Hepatocyte (in vitro differentiated cells): ENCODE measurements at regions not wholly inside any gene's neighbourhood (a gene's known extent, or its start where the extent isn't known, plus 50 kb on each side); places are given as distances from the start of the nearest gene placed in this dataset.
"Not testable (repeated sequence)": the region's sequence is repeated elsewhere in the genome, so short reads cannot be mapped to it uniquely, and the experiment has no call there.

Source experiments
- DNase-seq: peaks from one replicate; pipeline ENCODE4 v3.0.0-alpha.2; 2016; ENCODE audit warnings: low spot score
- H2AFZ ChIP-seq: fragments of 200-600 bp; sonication (generic); 2 replicates; pipeline ENCODE4 v1.6.0; 2016; ENCODE audit warnings: antibody characterized with exemption, mild to moderate bottlenecking
- H3K27ac ChIP-seq: fragments of 200-600 bp; sonication (generic); 2 replicates; pipeline ENCODE4 v1.5.1; 2016; ENCODE audit warnings: mild to moderate bottlenecking
- H3K27me3 ChIP-seq: fragments of 200-600 bp; sonication (generic); 2 replicates; pipeline ENCODE4 v1.6.1; 2016
- H3K36me3 ChIP-seq: fragments of 200-600 bp; sonication (generic); replicated peaks from 2 replicates; pipeline ENCODE4 v1.5.1; 2016; ENCODE audit warnings: low read depth; ENCODE audit not compliant: insufficient read depth
- H3K4me1 ChIP-seq: fragments of 200-600 bp; sonication (generic); 2 replicates; pipeline ENCODE4 v1.5.1; 2016; ENCODE audit warnings: mild to moderate bottlenecking, moderate library complexity; ENCODE audit not compliant: insufficient read depth
- H3K4me2 ChIP-seq: fragments of 200-600 bp; sonication (generic); 2 replicates; pipeline ENCODE4 v1.6.0; 2016
- H3K4me3 ChIP-seq: fragments of 200-600 bp; sonication (generic); 2 replicates; pipeline ENCODE4 v1.5.1; 2016; ENCODE audit warnings: mild to moderate bottlenecking
- H3K79me2 ChIP-seq: fragments of 200-600 bp; sonication (generic); 2 replicates; pipeline ENCODE4 v1.6.0; 2017; ENCODE audit warnings: mild to moderate bottlenecking
- H3K9me2 ChIP-seq: fragments of 200-600 bp; sonication (generic); replicated peaks from 2 replicates; pipeline ENCODE4 v1.6.0; 2017; ENCODE audit warnings: mild to moderate bottlenecking; ENCODE audit not compliant: insufficient read depth
- H3K9me3 ChIP-seq: fragments of 200-600 bp; sonication (generic); 2 replicates; pipeline ENCODE4 v1.5.1; 2016; ENCODE audit warnings: low read depth, mild to moderate bottlenecking
- H4K20me1 ChIP-seq: fragments of 200-600 bp; sonication (generic); 2 replicates; pipeline ENCODE4 v1.6.0; 2016; ENCODE audit warnings: mild to moderate bottlenecking; ENCODE audit not compliant: insufficient read depth, poor library complexity, severe bottlenecking
- CTCF ChIP-seq: fragments of 200-600 bp; sonication (generic); IDR thresholded peaks from 2 replicates; pipeline ENCODE4 v1.5.1; 2016; ENCODE audit warnings: antibody characterized with exemption, mild to moderate bottlenecking; ENCODE audit not compliant: poor library complexity
- EZH2 ChIP-seq: fragments of 200-600 bp; sonication (generic); IDR thresholded peaks from 2 replicates; pipeline ENCODE4 v1.6.1; 2016; ENCODE audit warnings: antibody characterized with exemption, mild to moderate bottlenecking, borderline replicate concordance
- EZH2phosphoT487 ChIP-seq: fragments of 200-600 bp; sonication (generic); IDR thresholded peaks from one replicate; pipeline ENCODE4 v1.6.1; 2018; ENCODE audit warnings: antibody characterized with exemption, mild to moderate bottlenecking, low read depth, moderate library complexity; ENCODE audit not compliant: unreplicated experiment, severe bottlenecking
- WGBS: methylation state at CpG from one replicate; pipeline ENCODE4 v1.1.6; 2016; ENCODE audit warnings: low lambda C conversion rate; ENCODE audit errors: missing lambda C conversion rate; 5-methylcytosine and 5-hydroxymethylcytosine counted together

DNA sequence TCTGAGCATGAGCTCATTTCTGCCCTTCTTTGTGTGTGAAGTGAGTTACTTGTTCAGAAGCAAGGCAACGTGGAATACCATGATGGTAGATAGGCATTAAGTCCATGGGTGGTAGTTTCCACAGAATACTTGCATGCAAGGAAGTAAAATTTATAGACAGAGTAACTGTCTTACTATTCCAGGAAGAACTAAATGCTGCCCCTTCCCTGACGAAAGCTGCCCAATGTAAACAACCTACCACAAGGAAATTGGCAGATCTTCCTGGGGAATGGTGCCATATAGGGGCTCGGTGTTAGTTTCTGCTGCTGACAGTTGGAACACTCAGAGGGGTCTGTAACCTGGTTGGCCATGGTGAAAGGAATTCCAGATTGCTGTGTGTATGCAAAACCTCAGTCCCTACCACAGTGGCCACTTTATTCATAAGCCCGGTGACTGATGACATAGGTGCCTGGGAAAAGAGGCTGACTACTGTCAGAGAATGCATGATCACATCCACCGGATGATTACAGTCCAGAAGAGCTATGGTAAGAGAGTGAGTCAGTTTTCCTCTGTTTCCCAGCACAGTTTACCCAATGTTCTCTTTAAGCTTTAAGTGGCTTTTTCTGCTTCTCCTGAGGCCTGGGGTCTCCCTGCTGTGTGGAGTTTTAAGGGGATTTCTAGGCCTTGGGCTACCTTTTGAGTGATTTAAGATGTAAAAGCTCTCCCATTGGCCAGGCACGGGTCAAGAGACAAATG lies 463.7 kb upstream of the NPAP1 start:
- 80% methylated on average over 6 of the region's 6 CpGs for WGBS
- H3K27ac ChIP-seq, H3K79me2 ChIP-seq: not testable (repeated sequence)

GRCh38 chr15:24223739-24224138 lies 451.8 kb upstream of the NPAP1 start:
- TF ChIP-seq CTCF = no peak
- TF ChIP-seq EZH2phosphoT487 = no peak
- TF ChIP-seq EZH2 = no peak
- Histone ChIP-seq H3K27me3 (no peaks in the 10 kb centered on the region), H3K9me2 (no peaks in the 10 kb centered on the region), H3K4me3 (no peak overlapping the region), H3K27ac (no peak overlapping the region), H3K79me2 (no peaks in the 10 kb centered on the region), H3K9me3 (no peaks in the 10 kb centered on the region), H3K4me1 (no peaks in the 10 kb centered on the region), H3K36me3 (no peaks in the 10 kb centered on the region), H4K20me1 (no peaks in the 10 kb centered on the region), H2AFZ (no peak overlapping the region), H3K4me2 (no peak overlapping the region)
- whole genome bisulfite sequencing = 69% methylated on average over 7 of the region's 7 CpGs
- DNase-seq = no peak

More for the DNA sequence above, 463.7 kb upstream of the NPAP1 start:
- H3K4me2 ChIP-seq, H3K4me3 ChIP-seq, H4K20me1 ChIP-seq, H3K9me2 ChIP-seq, H3K27me3 ChIP-seq, H3K36me3 ChIP-seq, DNase-seq, H3K9me3 ChIP-seq, H2AFZ ChIP-seq, H3K4me1 ChIP-seq: not testable (repeated sequence)

DNA sequence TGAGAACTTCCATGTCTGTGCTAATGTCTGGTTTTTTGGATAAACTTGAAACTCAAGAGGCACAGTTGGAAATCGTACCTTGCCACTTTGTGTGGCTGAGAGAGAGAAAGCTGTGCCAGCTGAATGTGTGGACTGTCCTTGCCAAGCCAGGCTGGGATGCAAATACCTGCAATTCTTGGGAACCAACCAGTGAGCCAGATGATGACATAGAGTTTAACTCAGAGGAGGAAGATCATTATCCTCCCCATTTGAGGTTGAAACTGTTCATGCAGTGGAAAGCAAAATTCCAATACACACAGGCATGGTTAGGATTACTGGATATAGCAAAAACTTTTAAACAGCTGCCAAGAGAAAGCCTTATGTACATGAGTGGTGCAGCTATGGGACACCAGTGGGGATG lies 451.4 kb upstream of the NPAP1 start:
- 88% methylated on average over 1 of the region's 1 CpG for WGBS
- H3K36me3 ChIP-seq = no peaks in the 10 kb centered on the region
- H3K79me2 ChIP-seq = no peaks in the 10 kb centered on the region
- no peak overlapping the region for H2AFZ ChIP-seq
- H3K27me3 ChIP-seq = no peaks in the 10 kb centered on the region
- TF ChIP-seq EZH2 = no peak
- TF ChIP-seq CTCF = no peak
- no peak for TF ChIP-seq EZH2phosphoT487
- no peak overlapping the region for H3K4me2 ChIP-seq
- H4K20me1 ChIP-seq = no peaks in the 10 kb centered on the region
- no peak overlapping the region for H3K4me3 ChIP-seq
- no peaks in the 10 kb centered on the region for H3K4me1 ChIP-seq
- DNase-seq = no peak
- no peak overlapping the region for H3K27ac ChIP-seq
- no peaks in the 10 kb centered on the region for H3K9me3 ChIP-seq
- H3K9me2 ChIP-seq = no peaks in the 10 kb centered on the region

GRCh38 chr15:24228922-24229321 lies 446.7 kb upstream of the NPAP1 start:
- not testable (repeated sequence) for H3K27me3 ChIP-seq, H4K20me1 ChIP-seq, H3K27ac ChIP-seq, H3K36me3 ChIP-seq, DNase-seq, H3K4me2 ChIP-seq, H3K9me2 ChIP-seq, H3K9me3 ChIP-seq, H3K79me2 ChIP-seq, H3K4me1 ChIP-seq, H3K4me3 ChIP-seq, H2AFZ ChIP-seq
- 77% methylated on average over 7 of the region's 7 CpGs for WGBS

GRCh38 chr15:24233134-24233533 lies 442.4 kb upstream of the NPAP1 start:
- not testable (repeated sequence) for H3K36me3 ChIP-seq, H2AFZ ChIP-seq, H3K4me2 ChIP-seq, H3K9me2 ChIP-seq, H3K9me3 ChIP-seq, H3K27ac ChIP-seq, H4K20me1 ChIP-seq, H3K79me2 ChIP-seq, H3K4me3 ChIP-seq, DNase-seq, H3K27me3 ChIP-seq, H3K4me1 ChIP-seq
- WGBS = 76% methylated on average over 3 of the region's 3 CpGs

DNA sequence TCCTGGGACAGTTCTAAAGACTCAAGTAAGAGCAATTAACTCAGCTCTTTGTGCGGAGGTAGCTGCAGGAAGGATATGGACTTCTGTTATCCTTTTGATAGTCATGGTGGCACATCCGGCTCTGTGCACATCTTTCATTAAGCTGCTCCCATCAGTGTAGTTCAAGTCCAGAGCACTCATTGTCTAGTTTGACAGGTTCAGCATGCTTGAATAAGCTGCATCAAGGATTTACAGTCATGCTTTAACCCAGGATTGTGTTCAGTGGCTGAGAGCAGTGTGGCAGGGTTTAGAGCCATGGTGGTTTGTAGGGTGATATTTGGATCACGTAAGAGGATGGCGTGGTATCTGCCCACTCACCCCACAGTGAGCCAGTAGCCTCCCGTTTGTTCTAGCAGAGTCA lies 435.0 kb upstream of the NPAP1 start:
- H2AFZ ChIP-seq, H3K4me1 ChIP-seq, H3K9me2 ChIP-seq, H3K4me3 ChIP-seq, DNase-seq, H3K36me3 ChIP-seq, H3K9me3 ChIP-seq, H3K27me3 ChIP-seq, H3K27ac ChIP-seq, H3K4me2 ChIP-seq, H3K79me2 ChIP-seq, H4K20me1 ChIP-seq: not testable (repeated sequence)
- 68% methylated on average over 5 of the region's 5 CpGs for WGBS

GRCh38 chr15:24259106-24259505 lies 416.5 kb upstream of the NPAP1 start:
- 49% methylated on average over 3 of the region's 3 CpGs for WGBS
- not testable (repeated sequence) for H3K9me2 ChIP-seq, H3K79me2 ChIP-seq, DNase-seq, H3K4me1 ChIP-seq, H3K36me3 ChIP-seq, H3K9me3 ChIP-seq, H3K4me3 ChIP-seq, H4K20me1 ChIP-seq, H2AFZ ChIP-seq, H3K27me3 ChIP-seq, H3K4me2 ChIP-seq, H3K27ac ChIP-seq
